H1 (cell line): ENCODE measurements at regions not wholly inside any gene's neighbourhood (a gene's known extent, or its start where the extent isn't known, plus 50 kb on each side); places are given as distances from the start of the nearest gene placed in this dataset.

Experiments used
- CTCF ChIA-PET: fragments of 300-600 bp; sonication (Branson Sonifier 250); formaldehyde crosslinking; loops from one replicate; lab custom pipeline; 2021; ENCODE audit not compliant: partially characterized antibody; lab: Charles Lee
- POLR2A ChIA-PET: fragments of 300-600 bp; sonication (Branson Sonifier 250); formaldehyde crosslinking; loops from one replicate; lab custom pipeline; 2021; ENCODE audit warnings: inconsistent platforms; ENCODE audit not compliant: partially characterized antibody; lab: Charles Lee
- DNase-seq, 2 experiments: peaks; one replicate each; pipeline versions ENCODE4 v3.0.0 to v3.0.0-alpha.2; 2010 to 2022; ENCODE audit warnings: low spot score in 2 of 2, low read depth in 1 of 2, mixed read lengths in 1 of 2
- FAIRE-seq: peaks from 2 replicates; lab custom pipeline; 2011; peaks lifted over from hg19 to GRCh38; lab: Jason Lieb, UNC
- H2AFZ ChIP-seq: 2 replicates; pipeline ENCODE4 v1.8.1; 2012; ENCODE audit warnings: low read length, inconsistent platforms
- H2AK5ac ChIP-seq: 2 replicates; pipeline ENCODE4 v1.6.1; 2013; ENCODE audit warnings: low read depth, low read length
- H2BK120ac ChIP-seq: replicated peaks from 2 replicates; pipeline ENCODE3; 2013; ENCODE audit warnings: low read depth, low read length, inconsistent platforms
- H2BK12ac ChIP-seq: 2 replicates; pipeline ENCODE4 v1.6.1; 2013; ENCODE audit warnings: low read depth, low read length
- H2BK15ac ChIP-seq: 2 replicates; pipeline ENCODE4 v1.6.1; 2013; ENCODE audit warnings: low read length
- H2BK20ac ChIP-seq: 2 replicates; pipeline ENCODE4 v1.6.1; 2013; ENCODE audit warnings: low read length
- H2BK5ac ChIP-seq: 2 replicates; pipeline ENCODE4 v1.6.1; 2013; ENCODE audit warnings: low read depth, low read length
- H3K14ac ChIP-seq: 2 replicates; pipeline ENCODE4 v1.6.1; 2013; ENCODE audit warnings: inconsistent platforms; ENCODE audit not compliant: insufficient read length
- H3K18ac ChIP-seq: 2 replicates; pipeline ENCODE4 v1.6.1; 2013; ENCODE audit warnings: low read length; ENCODE audit errors: extremely low read depth
- H3K23ac ChIP-seq: 2 replicates; pipeline ENCODE4 v1.6.1; 2013; ENCODE audit warnings: inconsistent platforms; ENCODE audit not compliant: insufficient read length
- H3K23me2 ChIP-seq: 2 replicates; pipeline ENCODE4 v1.6.1; 2013; ENCODE audit warnings: low read depth, low read length
- H3K27ac ChIP-seq: 2 replicates; pipeline ENCODE4 v1.6.1; 2011; ENCODE audit warnings: low read depth, low read length, inconsistent platforms
- H3K27me3 ChIP-seq, 4 experiments: replicated peaks in 1 of 4; 1 replicate in 1 of 4; 2 replicates in 3 of 4; pipeline versions ENCODE4 v1.6.1 to v1.8.1; 2011 to 2013; ENCODE audit warnings: low read length in 3 of 4, mild to moderate bottlenecking in 3 of 4, inconsistent platforms in 2 of 4, mixed read lengths in 2 of 4, moderate library complexity in 1 of 4; ENCODE audit not compliant: control insufficient read depth in 3 of 4, insufficient read depth in 3 of 4; ENCODE audit errors: extremely low read depth in 1 of 4
- H3K36me3 ChIP-seq, 4 experiments: 2 replicates each; pipeline versions ENCODE4 v1.6.1 to v1.8.1; 2011 to 2013; ENCODE audit warnings: mild to moderate bottlenecking in 4 of 4, low read length in 3 of 4, moderate library complexity in 2 of 4, control low read depth in 1 of 4, inconsistent platforms in 1 of 4; ENCODE audit not compliant: insufficient read depth in 4 of 4, control insufficient read depth in 2 of 4
- H3K4ac ChIP-seq: replicated peaks from 2 replicates; pipeline ENCODE3; 2013; ENCODE audit warnings: low read length, low read depth, mixed read lengths, inconsistent platforms; ENCODE audit not compliant: insufficient read length
- H3K4me1 ChIP-seq, 4 experiments: replicated peaks in 1 of 4; 1 replicate in 1 of 4; 2 replicates in 3 of 4; pipeline versions ENCODE4 v1.6.1 to v1.8.1; 2011 to 2013; ENCODE audit warnings: low read length in 3 of 4, inconsistent platforms in 2 of 4, mixed read lengths in 1 of 4; ENCODE audit not compliant: insufficient read depth in 4 of 4, control insufficient read depth in 3 of 4
- H3K4me2 ChIP-seq, 2 experiments: 2 replicates each; pipeline versions ENCODE4 v1.6.1 to v1.8.1; 2011 to 2013; ENCODE audit warnings: low read depth in 2 of 2, low read length in 2 of 2, control low read depth in 1 of 2, inconsistent platforms in 1 of 2, mild to moderate bottlenecking in 1 of 2; ENCODE audit not compliant: insufficient read depth in 1 of 2
- H3K4me3 ChIP-seq, 4 experiments: fragments of 200-600, 300-600 bp in 1 of 4; sonication (generic), shearing (Covaris generic), sonication (Bioruptor Twin) in 1 of 4; 2 replicates each; pipeline versions ENCODE4 v1.5.1 to v1.8.1; 2011 to 2016; ENCODE audit warnings: low read length in 4 of 4, low read depth in 3 of 4, control low read depth in 2 of 4, inconsistent platforms in 2 of 4, mild to moderate bottlenecking in 2 of 4, mixed read lengths in 1 of 4, moderate library complexity in 1 of 4; ENCODE audit not compliant: insufficient read depth in 2 of 4; ENCODE audit errors: extremely low read depth in 1 of 4
- H3K56ac ChIP-seq: replicated peaks from 2 replicates; pipeline ENCODE3; 2013; ENCODE audit warnings: low read depth, mild to moderate bottlenecking, mixed read lengths, low read length, inconsistent platforms; ENCODE audit not compliant: insufficient read length
- H3K79me1 ChIP-seq: 2 replicates; pipeline ENCODE4 v1.6.1; 2013; ENCODE audit warnings: low read depth, low read length, control low read depth
- H3K79me2 ChIP-seq, 2 experiments: 2 replicates each; pipeline versions ENCODE4 v1.6.1 to v1.8.1; 2012 to 2013; ENCODE audit warnings: low read length in 2 of 2, mild to moderate bottlenecking in 2 of 2, inconsistent platforms in 1 of 2; ENCODE audit not compliant: insufficient read depth in 2 of 2, control insufficient read depth in 1 of 2
- H3K9ac ChIP-seq, 4 experiments: replicated peaks in 1 of 4; 1 replicate in 1 of 4; 2 replicates in 3 of 4; pipeline versions ENCODE4 v1.6.1 to v1.8.1; 2011 to 2013; ENCODE audit warnings: low read depth in 3 of 4, low read length in 3 of 4, control low read depth in 2 of 4, mild to moderate bottlenecking in 2 of 4, moderate library complexity in 2 of 4, inconsistent platforms in 1 of 4; ENCODE audit errors: extremely low read depth in 1 of 4
- H3K9me3 ChIP-seq, 2 experiments: 2 replicates each; pipeline versions ENCODE4 v1.6.1 to v1.8.1; 2012 to 2013; ENCODE audit warnings: mild to moderate bottlenecking in 2 of 2, moderate library complexity in 2 of 2, control low read depth in 1 of 2, inconsistent platforms in 1 of 2, low read depth in 1 of 2, low read length in 1 of 2, mixed read lengths in 1 of 2; ENCODE audit not compliant: insufficient read depth in 2 of 2
- H4K20me1 ChIP-seq, 2 experiments: replicated peaks in 1 of 2; 2 replicates each; pipeline versions ENCODE3 to v1.8.1; 2011 to 2013; ENCODE audit warnings: inconsistent platforms in 2 of 2, low read length in 2 of 2, mild to moderate bottlenecking in 1 of 2; ENCODE audit not compliant: insufficient read depth in 2 of 2, control insufficient read depth in 1 of 2
- H4K5ac ChIP-seq: 2 replicates; pipeline ENCODE4 v1.6.1; 2013; ENCODE audit warnings: low read length, low read depth, mixed read lengths, inconsistent platforms; ENCODE audit not compliant: insufficient read length
- H4K8ac ChIP-seq: 2 replicates; pipeline ENCODE4 v1.8.0; 2013; ENCODE audit warnings: mild to moderate bottlenecking, moderate library complexity, low read length, inconsistent platforms; ENCODE audit not compliant: insufficient read depth; ENCODE audit errors: extremely low read depth
- H4K91ac ChIP-seq: replicated peaks from 2 replicates; pipeline ENCODE3; 2013; ENCODE audit warnings: low read length, mixed read lengths, inconsistent platforms; ENCODE audit not compliant: insufficient read length
- CTCF ChIP-seq, 3 experiments: IDR thresholded peaks; 1 replicate in 2 of 3; 2 replicates in 1 of 3; pipeline versions ENCODE4 v1.5.1 to v1.6.1; 2011; ENCODE audit warnings: low read length in 3 of 3, mild to moderate bottlenecking in 3 of 3, inconsistent platforms in 2 of 3, low read depth in 1 of 3, moderate library complexity in 1 of 3; ENCODE audit not compliant: insufficient read depth in 1 of 3; ENCODE audit errors: control extremely low read depth in 1 of 3
- E2F6 ChIP-seq: IDR thresholded peaks from 2 replicates; pipeline ENCODE4 v1.6.1; 2012; ENCODE audit warnings: inconsistent platforms
- POU5F1 ChIP-seq: IDR thresholded peaks from 2 replicates; pipeline ENCODE4 v1.6.1; 2011; ENCODE audit warnings: low read depth, mild to moderate bottlenecking, low read length, moderate library complexity
- RAD21 ChIP-seq, 2 experiments: IDR thresholded peaks in 1 of 2; conservative IDR thresholded peaks in 1 of 2; 2 replicates each; pipeline ENCODE4 v1.6.1; 2011; ENCODE audit warnings: low read depth in 2 of 2, low read length in 2 of 2, improper control_type of control experiment in 1 of 2, inconsistent platforms in 1 of 2, mild to moderate bottlenecking in 1 of 2, moderate library complexity in 1 of 2
- TCF12 ChIP-seq: IDR thresholded peaks from 2 replicates; pipeline ENCODE4 v1.6.1; 2011; ENCODE audit warnings: low read depth, mild to moderate bottlenecking, low read length
- WGBS, 2 experiments: shearing (Covaris generic) in 1 of 2; methylation state at CpG; one replicate each; pipeline versions ENCODE4 v1.1.6 to v1.1.7; 2013 to 2015; ENCODE audit warnings: low lambda C conversion rate in 2 of 2, mixed read lengths in 2 of 2, inconsistent platforms in 1 of 2, low coverage in 1 of 2, missing lambda C conversion rate in 1 of 2; ENCODE audit not compliant: insufficient replicate concordance in 2 of 2, insufficient coverage in 1 of 2, insufficient read length in 1 of 2; ENCODE audit errors: extremely low coverage in 1 of 2, missing lambda C conversion rate in 1 of 2; 5-methylcytosine and 5-hydroxymethylcytosine counted together

GRCh38 chr20:7503501-7503900, 436.8 kb downstream of the HAO1 start:
- H3K79me2 ChIP-seq: no peaks in the 10 kb centered on the region
- H2BK20ac ChIP-seq: no peak overlapping the region
- H3K9ac ChIP-seq: no peak overlapping the region
- no peak overlapping the region for H4K5ac ChIP-seq
- no peak overlapping the region for H3K56ac ChIP-seq
- no peak overlapping the region for H3K23ac ChIP-seq
- no peak overlapping the region for H4K8ac ChIP-seq
- no peak overlapping the region for H3K4me2 ChIP-seq
- no peak overlapping the region for H2BK12ac ChIP-seq
- no peaks in the 10 kb centered on the region for H4K20me1 ChIP-seq
- TF ChIP-seq CTCF (IDR thresholded peaks at IDR 0.05; ENCODE audit: control extremely low read depth in 1 of 3, insufficient read depth in 1 of 3, low read depth in 1 of 3, low read length in 3 of 3): no peak
- no peak for TF ChIP-seq RAD21 (IDR thresholded peaks at IDR 0.05 in 1 of 2, conservative IDR thresholded peaks at IDR 0.05 in 1 of 2; ENCODE audit: low read depth in 2 of 2, low read length in 2 of 2)
- no peak for TF ChIP-seq E2F6
- no peak for TF ChIP-seq POU5F1
- no peak for TF ChIP-seq TCF12
- H2BK5ac ChIP-seq: no peak overlapping the region
- no peak overlapping the region for H3K4me3 ChIP-seq
- WGBS, 2 experiments: 88% methylated on average over 3 of the region's 3 CpGs; no CpG with 5 or more reads in 1 of the 2 experiments
- H2AFZ ChIP-seq: peak overlapping the region; percentile 91
- no peak overlapping the region for H3K27ac ChIP-seq
- no peak overlapping the region for H2BK15ac ChIP-seq
- no peaks in the 10 kb centered on the region for H3K27me3 ChIP-seq
- FAIRE-seq: no peak
- no peaks in the 10 kb centered on the region for H3K36me3 ChIP-seq
- no peak overlapping the region for H3K18ac ChIP-seq
- no peaks in the 10 kb centered on the region for H3K9me3 ChIP-seq
- H3K4ac ChIP-seq: no peak overlapping the region
- H4K91ac ChIP-seq: no peak overlapping the region
- no peak overlapping the region for H2AK5ac ChIP-seq
- CTCF ChIA-PET: interaction anchor here (0.7 to 1.0 kb wide), 2 partner anchors 16 to 76 kb away, joined by 3 read pairs; no protein-coding TSS in a partner anchor
- POLR2A ChIA-PET: no interaction called here
- H3K14ac ChIP-seq: no peak overlapping the region
- DNase-seq: no peak
- H2BK120ac ChIP-seq: no peak overlapping the region
- H3K23me2 ChIP-seq: no peaks in the 10 kb centered on the region
- H3K4me1 ChIP-seq: peaks cover 0 to 3% (median 0%) of the 10 kb centered on the region in 4 experiments; a peak in 1 of 7 replicates
- H3K79me1 ChIP-seq: no peaks in the 10 kb centered on the region
